HCT116 (cell line): ENCODE measurements at regions not wholly inside any gene's neighbourhood (a gene's known extent, or its start where the extent isn't known, plus 50 kb on each side); places are given as distances from the start of the nearest gene placed in this dataset.

Experiments used
- ATAC-seq: fragments of 200-7000 bp; cut with Tn5 transposase; 2 replicates; pipeline ENCODE4 v1.9.1; 2020; ENCODE audit warnings: mild to moderate bottlenecking, moderate library complexity
- BruUV-seq: library from RNA; stranded (reverse); fragments of 400-500 nt; replicated peaks from 2 replicates; lab custom pipeline; 2021; lab: Mats Ljungman, UMichigan
- CTCF ChIA-PET: fragments of 300-600 bp; sonication (Branson Sonifier 250); formaldehyde crosslinking; loops from one replicate; lab custom pipeline; 2021; ENCODE audit warnings: antibody characterized with exemption; lab: Charles Lee
- POLR2A ChIA-PET: fragments of 300-600, 350-600 bp; sonication (Branson Sonifier 250); formaldehyde crosslinking; loops from one replicate; lab custom pipeline; 2021; ENCODE audit warnings: antibody characterized with exemption; lab: Charles Lee
- RAD21 ChIA-PET, 2 experiments: fragments of 300-600 bp; sonication (Branson Sonifier 250); formaldehyde crosslinking; loops; one replicate each; lab custom pipeline; 2023; ENCODE audit warnings: low total read pairs in 2 of 2; ENCODE audit not compliant: uncharacterized antibody in 2 of 2, unreplicated experiment in 2 of 2, low non-redundant PET in 1 of 2; lab: Charles Lee
- DNase-seq: peaks from one replicate; pipeline ENCODE4 v3.0.0-alpha.2; 2010; ENCODE audit warnings: low read depth, low spot score
- H2AFZ ChIP-seq: fragments of 200-600 bp; shearing (Covaris generic), sonication (generic); 2 replicates; pipeline ENCODE4 v1.6.1; 2017; ENCODE audit warnings: low read depth, mixed run types, mixed read lengths, antibody characterized with exemption, low read length; ENCODE audit not compliant: poor library complexity, severe bottlenecking
- H3K27ac ChIP-seq: 2 replicates; pipeline ENCODE4 v1.5.1; 2012; ENCODE audit warnings: low read depth, low read length
- H3K27me3 ChIP-seq: fragments of 200-600 bp; sonication (generic); 2 replicates; pipeline ENCODE4 v1.6.1; 2016; ENCODE audit warnings: mixed run types, low read length, mixed read lengths; ENCODE audit not compliant: insufficient read depth
- H3K36me3 ChIP-seq, 2 experiments: fragments of 200-500 bp in 1 of 2; fragments of 200-600 bp in 1 of 2; sonication (Bioruptor generic) in 1 of 2; sonication (generic) in 1 of 2; 2 replicates each; pipeline versions ENCODE4 v1.5.1 to v1.6.1; 2014 to 2016; ENCODE audit warnings: low read length in 2 of 2, inconsistent platforms in 1 of 2, mixed read lengths in 1 of 2, mixed run types in 1 of 2; ENCODE audit not compliant: insufficient read depth in 2 of 2, control insufficient read depth in 1 of 2
- H3K4me1 ChIP-seq, 2 experiments: fragments of 200-600 bp in 1 of 2; sonication (generic) in 1 of 2; 2 replicates each; pipeline versions ENCODE4 v1.5.1 to v1.6.1; 2012 to 2017; ENCODE audit warnings: low read length in 2 of 2, inconsistent platforms in 1 of 2, mild to moderate bottlenecking in 1 of 2, mixed read lengths in 1 of 2, mixed run types in 1 of 2, moderate library complexity in 1 of 2; ENCODE audit not compliant: insufficient read depth in 2 of 2, control insufficient read depth in 1 of 2
- H3K4me2 ChIP-seq: fragments of 200-600 bp; sonication (generic); 2 replicates; pipeline ENCODE4 v1.6.1; 2017; ENCODE audit warnings: mixed run types, low read length, mixed read lengths
- H3K4me3 ChIP-seq, 2 experiments: fragments of 200-600 bp in 1 of 2; sonication (generic) in 1 of 2; replicated peaks in 1 of 2; 2 replicates each; pipeline ENCODE4 v1.5.1; 2011 to 2016; ENCODE audit warnings: low read length in 2 of 2, control low read depth in 1 of 2, low read depth in 1 of 2, mild to moderate bottlenecking in 1 of 2, mixed read lengths in 1 of 2, mixed run types in 1 of 2
- H3K79me2 ChIP-seq: fragments of 200-600 bp; sonication (generic); 2 replicates; pipeline ENCODE4 v1.6.1; 2017; ENCODE audit warnings: mild to moderate bottlenecking, mixed run types, low read length, moderate library complexity, mixed read lengths; ENCODE audit not compliant: insufficient read depth
- H3K9ac ChIP-seq: fragments of 200-600 bp; sonication (generic); 2 replicates; pipeline ENCODE4 v1.6.1; 2016; ENCODE audit warnings: low read length, mixed read lengths
- H3K9me2 ChIP-seq: fragments of 200-600 bp; sonication (generic), shearing (Covaris generic); 2 replicates; pipeline ENCODE4 v1.6.1; 2017; ENCODE audit warnings: mixed run types, mild to moderate bottlenecking, moderate library complexity; ENCODE audit not compliant: insufficient read depth
- H3K9me3 ChIP-seq, 2 experiments: fragments of 200-500 bp in 1 of 2; fragments of 200-600 bp in 1 of 2; sonication (Bioruptor generic) in 1 of 2; sonication (generic) in 1 of 2; 2 replicates each; pipeline ENCODE4 v1.6.1; 2014 to 2017; ENCODE audit warnings: low read length in 2 of 2, mixed read lengths in 2 of 2, inconsistent platforms in 1 of 2, low read depth in 1 of 2, mild to moderate bottlenecking in 1 of 2, mixed run types in 1 of 2, moderate library complexity in 1 of 2; ENCODE audit not compliant: control insufficient read depth in 1 of 2, insufficient read depth in 1 of 2
- H4K20me1 ChIP-seq: fragments of 200-600 bp; sonication (generic), shearing (Covaris generic); 2 replicates; pipeline ENCODE4 v1.6.1; 2017; ENCODE audit warnings: mixed run types, mild to moderate bottlenecking, moderate library complexity; ENCODE audit not compliant: insufficient read depth
- ATF3 ChIP-seq: IDR thresholded peaks from 2 replicates; pipeline ENCODE4 v1.6.1; 2012
- EZH2phosphoT487 ChIP-seq: fragments of 200-600 bp; IDR thresholded peaks from 2 replicates; pipeline ENCODE4 v1.6.1; 2018; ENCODE audit warnings: antibody characterized with exemption, borderline replicate concordance
- JUND ChIP-seq: IDR thresholded peaks from 2 replicates; pipeline ENCODE4 v1.6.1; 2012
- SRF ChIP-seq: IDR thresholded peaks from 2 replicates; pipeline ENCODE4 v1.6.1; 2012; ENCODE audit warnings: low read depth
- TCF7L2 ChIP-seq: IDR thresholded peaks from 2 replicates; pipeline ENCODE4 v1.7.0; 2011; ENCODE audit warnings: borderline replicate concordance, inconsistent platforms; ENCODE audit not compliant: insufficient read depth, insufficient read length; ENCODE audit errors: extremely low read depth
- ZBTB33 ChIP-seq: IDR thresholded peaks from 2 replicates; pipeline ENCODE4 v1.6.1; 2011; ENCODE audit warnings: mild to moderate bottlenecking, low read length, moderate library complexity; ENCODE audit not compliant: insufficient replicate concordance; ENCODE audit errors: extremely low read depth
- intact Hi-C: fragments of 100-400 bp; cut with micrococcal nuclease; formaldehyde crosslinking; loops from 2 replicates; pipeline ENCODE4 v1.10.0; 2022

- intact Hi-C loops, result loop anchor here (5.0 kb wide), 3 partner anchors 142 to 272 kb away; partner anchors contain the start of gene CEP68
- Histone ChIP-seq H4K20me1 (no peaks in the 10 kb centered on the region), H3K4me2 (no peak overlapping the region), H3K79me2 (no peaks in the 10 kb centered on the region), H3K9ac (no peak overlapping the region), H3K27ac (no peak overlapping the region), H3K36me3 (no peaks in the 10 kb centered on the region), H3K4me3 (no peak overlapping the region), H3K9me3 (no peaks in the 10 kb centered on the region), H3K4me1 (peaks cover 2 to 12% of the 10 kb centered on the region in 2 experiments; a peak in 1 of 4 replicates), H3K9me2 (no peaks in the 10 kb centered on the region), H2AFZ (no peak overlapping the region), H3K27me3 (no peaks in the 10 kb centered on the region)
- no peak for ATAC-seq
- DNase-seq, result no peak
- no TSS peak for BruUV-seq
- ChIA-PET CTCF (interaction anchor here (0.8 to 1.3 kb wide), 3 partner anchors 125 to 253 kb away, joined by 3 read pairs; partner anchors contain the start of gene CEP68), RAD21 (no interaction called here), POLR2A (no interaction called here)
- no peak for TF ChIP-seq SRF
- no peak for TF ChIP-seq ZBTB33
- TF ChIP-seq ATF3, result no peak
- no peak for TF ChIP-seq JUND
These were observed 73.7 kb upstream of the SLC1A4 start for GRCh38 chr2:64915510-64915900.

GRCh38 chr2:64918220-64918886 is 70.8 kb upstream of the SLC1A4 start:
- Histone ChIP-seq H3K9me3 (no peaks in the 10 kb centered on the region), H3K4me1 (peaks cover 2 to 11% of the 10 kb centered on the region in 2 experiments; a peak in 1 of 4 replicates), H3K79me2 (no peaks in the 10 kb centered on the region), H3K27me3 (no peaks in the 10 kb centered on the region), H2AFZ (no peak overlapping the region), H3K4me2 (peak overlapping the region; percentile 89), H3K27ac (peak overlapping the region; percentile 39; the same call in 1 of the 2 replicates), H3K4me3 (peak overlapping the region; percentile 69 to 71), H4K20me1 (no peaks in the 10 kb centered on the region), H3K36me3 (no peaks in the 10 kb centered on the region), H3K9me2 (no peaks in the 10 kb centered on the region), H3K9ac (peak overlapping the region; percentile 58)
- ChIA-PET POLR2A (no interaction called here), CTCF (interaction anchor here (0.6 to 2.0 kb wide), 23 partner anchors 10 to 654 kb away, joined by 3 to 32 read pairs (median 3); partner anchors contain the start of gene CEP68), RAD21 (interaction anchor here (0.6 to 1.0 kb wide), 8 partner anchors 115 to 293 kb away, joined by 3 to 8 read pairs (median 4); partner anchors contain the start of genes CEP68 (in 1 of the 2) and RAB1A (in 1 of the 2))
- intact Hi-C loops, result loop anchor here (2.0 to 5.0 kb wide), 4 partner anchors 139 to 654 kb away; partner anchors contain the start of gene CEP68
- TSS peak; percentile 72 for BruUV-seq
- TF ChIP-seq ZBTB33 (no peak), EZH2phosphoT487 (no peak), TCF7L2 (no peak)
- ATAC-seq (peak; percentile 24), DNase-seq (no peak)
